CMK (cell line): ENCODE measurements at regions not wholly inside any gene's neighbourhood (a gene's known extent, or its start where the extent isn't known, plus 50 kb on each side); places are given as distances from the start of the nearest gene placed in this dataset.
"Not testable (repeated sequence)": the region's sequence is repeated elsewhere in the genome, so short reads cannot be mapped to it uniquely, and the experiment has no call there.

Experiments used
- DNase-seq: peaks from one replicate; pipeline ENCODE4 v3.0.0-alpha.2; 2010; ENCODE audit warnings: low read depth

DNA sequence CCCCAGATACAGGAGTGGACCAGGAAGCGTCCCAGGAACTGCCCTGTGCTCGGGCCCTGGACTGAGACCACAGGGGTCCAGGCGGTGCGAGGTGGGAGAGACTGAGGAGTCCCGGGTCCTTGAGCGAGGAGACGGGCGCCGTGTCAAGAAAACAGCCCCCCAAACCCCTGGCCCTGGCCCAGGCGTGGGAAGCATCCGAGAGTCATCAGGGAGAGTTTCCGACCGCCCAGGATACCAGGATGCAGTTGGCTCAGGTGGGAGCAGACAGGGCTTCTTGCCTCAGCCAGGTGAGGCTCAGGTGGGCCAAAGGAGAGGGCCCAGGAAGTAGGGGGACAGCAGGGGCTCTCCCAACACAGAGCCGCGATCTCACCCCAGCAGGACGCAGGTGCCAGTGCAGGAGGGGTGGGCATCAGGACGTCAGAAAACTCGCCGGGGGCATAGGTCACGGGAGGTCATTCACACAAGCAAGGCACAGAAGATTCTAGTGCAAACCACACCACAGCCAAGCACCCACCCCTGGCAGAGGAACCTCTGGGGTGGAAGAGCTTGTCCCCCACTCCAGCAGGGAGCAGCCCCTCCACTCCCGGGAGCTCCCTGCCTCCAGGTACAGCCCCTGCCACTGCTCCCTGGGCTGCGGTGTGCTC lies 102.5 kb upstream of the EIF5 start:
- DNase-seq = no peak

- no peak for DNase-seq
Measured at GRCh38 chr14:103232031-103232808, 101.8 kb upstream of the EIF5 start.

DNA sequence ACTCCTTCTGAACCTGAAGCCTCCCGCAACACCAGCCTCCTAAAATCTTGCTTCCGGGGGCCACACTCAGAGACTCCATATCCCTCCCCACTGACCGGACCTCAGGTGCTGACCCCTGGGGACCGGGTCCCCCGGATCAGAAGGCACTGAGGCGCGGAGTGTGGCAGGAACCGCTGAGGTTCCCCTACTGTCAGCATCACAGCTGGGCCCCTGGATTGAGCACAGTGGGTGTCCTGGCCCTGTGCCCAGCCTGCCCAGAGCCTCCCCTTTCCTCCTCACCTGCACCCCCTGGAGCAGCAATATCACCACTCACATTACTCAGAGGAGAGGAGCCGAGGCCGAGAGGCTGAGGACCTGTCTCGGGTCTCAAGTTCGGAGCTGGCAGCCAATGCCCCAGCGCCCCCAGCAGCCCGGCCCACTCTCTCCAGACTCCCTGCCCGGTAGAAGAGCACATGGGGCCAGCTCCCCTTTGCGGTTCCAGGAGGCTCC lies 101.2 kb upstream of the EIF5 start:
- DNase-seq = no peak

- DNase-seq = no peak
Measured at GRCh38 chr14:103233328-103233727, 100.7 kb upstream of the EIF5 start.

DNA sequence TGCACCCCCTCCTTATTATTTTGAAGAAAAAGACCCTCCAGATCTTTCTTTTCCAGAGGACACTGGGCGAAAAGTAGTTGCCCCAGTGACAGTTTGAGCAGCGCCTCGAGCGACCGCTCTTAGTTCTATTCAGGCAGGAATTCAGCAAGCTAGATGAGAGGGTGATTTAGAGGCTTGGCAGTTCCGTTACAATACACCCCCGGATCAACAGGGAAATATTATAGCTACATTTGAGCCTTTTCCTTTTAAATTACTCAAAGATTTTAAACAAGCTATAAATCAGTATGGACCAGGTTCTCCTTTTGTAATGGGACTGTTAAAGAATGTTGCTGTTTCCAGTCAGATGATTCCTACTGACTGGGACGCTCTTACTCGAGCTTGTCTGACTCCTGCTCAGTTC lies 99.2 kb upstream of the EIF5 start:
- not testable (repeated sequence) for DNase-seq

DNA sequence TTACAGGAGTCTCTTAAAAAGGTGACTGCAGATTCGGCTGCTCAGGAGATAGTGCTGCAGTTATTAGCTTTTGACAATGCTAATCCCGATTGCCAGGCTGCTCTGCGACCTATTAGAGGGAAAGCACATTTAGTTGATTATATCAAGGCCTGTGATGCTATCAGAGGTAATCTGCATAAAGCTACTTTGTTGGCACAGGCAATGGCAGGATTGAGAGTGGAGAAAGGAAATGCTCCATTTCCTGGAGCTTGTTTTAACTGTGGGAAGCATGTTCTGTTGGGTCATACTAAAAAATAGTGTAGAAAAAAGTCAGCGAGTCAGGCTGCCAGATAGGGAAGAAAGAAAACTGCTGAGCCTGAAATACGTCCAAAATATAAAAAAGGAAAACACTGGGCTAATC lies 98.5 kb upstream of the EIF5 start:
- not testable (repeated sequence) for DNase-seq

GRCh38 chr14:103239751-103240150 lies 94.3 kb upstream of the EIF5 start:
- no peak for DNase-seq

GRCh38 chr14:103241531-103241930 lies 92.5 kb upstream of the EIF5 start:
- DNase-seq = no peak

DNA sequence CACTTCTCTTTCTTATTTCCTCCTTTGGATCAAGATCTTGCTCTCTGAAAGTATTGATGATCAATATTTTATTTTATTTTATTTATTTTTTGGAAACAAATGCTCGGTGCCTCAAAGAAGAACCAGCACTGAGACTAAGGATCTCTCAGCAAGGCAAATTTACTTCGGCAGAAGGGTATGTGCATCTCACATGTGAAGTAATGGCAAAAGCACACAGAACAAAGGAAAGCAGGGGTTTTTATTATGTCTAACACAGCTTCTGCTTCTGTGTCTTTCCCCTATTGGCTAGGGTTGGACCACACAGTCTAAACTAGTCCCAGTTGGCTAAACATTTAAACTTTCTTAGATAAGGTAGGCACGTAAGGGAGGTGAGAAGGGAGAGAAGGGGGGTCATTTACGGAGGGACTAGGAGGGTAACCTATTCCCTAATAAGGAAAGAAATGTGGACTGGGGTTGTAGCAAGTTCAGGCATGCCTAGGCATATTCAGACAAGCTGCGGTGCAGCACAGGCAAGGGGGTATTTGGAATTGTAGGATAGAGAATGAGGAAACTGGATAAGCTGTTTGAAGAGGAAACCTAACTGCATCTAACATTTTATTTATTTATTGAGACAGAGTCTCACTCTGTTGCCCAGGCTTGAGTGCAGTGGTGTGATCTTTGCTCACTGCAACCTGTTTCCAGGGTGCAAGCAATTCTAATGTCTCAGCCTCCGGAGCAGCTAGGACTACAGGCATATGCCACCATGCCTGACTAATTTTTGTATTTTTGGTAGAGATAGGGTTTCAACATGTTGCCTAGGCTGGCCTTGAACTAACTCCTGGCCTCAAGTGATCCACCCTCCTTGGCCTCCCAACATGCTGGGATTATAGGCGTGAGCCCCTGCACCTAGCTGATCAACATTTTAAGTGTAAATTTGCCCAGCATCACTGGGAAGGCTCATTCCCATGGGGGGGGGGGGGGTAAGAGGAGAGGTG lies 90.0 kb upstream of the EIF5 start:
- no peak for DNase-seq

DNA sequence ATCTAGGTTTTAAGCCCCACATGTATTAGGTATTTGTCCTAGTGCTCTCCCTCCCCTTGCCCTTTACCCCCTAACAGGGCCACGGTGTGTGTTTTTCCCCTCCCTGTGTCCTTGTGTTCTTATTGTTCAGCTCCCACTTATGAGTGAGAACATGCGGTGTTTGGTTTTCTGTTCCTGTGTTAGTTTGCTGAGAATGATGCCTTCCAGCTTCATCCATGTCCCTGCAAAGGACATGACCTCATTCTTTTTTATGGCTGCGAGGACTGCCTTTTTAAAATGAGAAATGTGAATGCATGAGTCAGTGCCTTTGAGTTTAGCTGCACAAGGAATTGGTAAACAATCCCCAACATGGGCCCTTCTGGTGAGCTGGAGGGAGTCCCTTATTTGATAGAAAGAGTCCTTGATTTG lies 88.4 kb upstream of the EIF5 start:
- DNase-seq = not testable (repeated sequence)

GRCh38 chr14:103246070-103246469 lies 88.0 kb upstream of the EIF5 start:
- DNase-seq = no peak

- DNase-seq = no peak
Measured at GRCh38 chr14:103247169-103247606, 86.8 kb upstream of the EIF5 start.

GRCh38 chr14:103250181-103250580 lies 83.9 kb upstream of the EIF5 start:
- DNase-seq = no peak

- DNase-seq = no peak
Measured at GRCh38 chr14:103250874-103251273, 83.2 kb upstream of the EIF5 start.

DNA sequence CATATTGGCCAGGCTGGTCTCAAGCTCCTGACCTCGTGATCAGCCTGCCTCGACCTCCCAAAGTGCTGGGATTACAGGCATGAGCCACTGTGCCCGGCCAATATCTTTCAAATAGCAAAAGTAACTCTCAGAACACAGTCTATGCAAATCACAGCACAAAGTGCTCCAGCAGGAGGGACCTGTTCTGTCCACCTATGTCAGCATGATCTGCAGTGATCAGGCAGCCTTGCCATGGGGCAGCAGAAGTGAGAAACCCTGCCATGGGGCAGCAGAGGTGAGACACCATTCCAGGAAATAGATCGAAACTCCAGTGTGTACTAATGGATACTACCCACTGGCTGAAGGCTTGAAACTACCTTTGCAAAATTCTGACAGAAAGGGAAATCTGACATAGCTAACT lies 78.5 kb upstream of the EIF5 start:
- DNase-seq = no peak

- no peak for DNase-seq
Measured at GRCh38 chr14:103256406-103256805, 77.6 kb upstream of the EIF5 start.

DNA sequence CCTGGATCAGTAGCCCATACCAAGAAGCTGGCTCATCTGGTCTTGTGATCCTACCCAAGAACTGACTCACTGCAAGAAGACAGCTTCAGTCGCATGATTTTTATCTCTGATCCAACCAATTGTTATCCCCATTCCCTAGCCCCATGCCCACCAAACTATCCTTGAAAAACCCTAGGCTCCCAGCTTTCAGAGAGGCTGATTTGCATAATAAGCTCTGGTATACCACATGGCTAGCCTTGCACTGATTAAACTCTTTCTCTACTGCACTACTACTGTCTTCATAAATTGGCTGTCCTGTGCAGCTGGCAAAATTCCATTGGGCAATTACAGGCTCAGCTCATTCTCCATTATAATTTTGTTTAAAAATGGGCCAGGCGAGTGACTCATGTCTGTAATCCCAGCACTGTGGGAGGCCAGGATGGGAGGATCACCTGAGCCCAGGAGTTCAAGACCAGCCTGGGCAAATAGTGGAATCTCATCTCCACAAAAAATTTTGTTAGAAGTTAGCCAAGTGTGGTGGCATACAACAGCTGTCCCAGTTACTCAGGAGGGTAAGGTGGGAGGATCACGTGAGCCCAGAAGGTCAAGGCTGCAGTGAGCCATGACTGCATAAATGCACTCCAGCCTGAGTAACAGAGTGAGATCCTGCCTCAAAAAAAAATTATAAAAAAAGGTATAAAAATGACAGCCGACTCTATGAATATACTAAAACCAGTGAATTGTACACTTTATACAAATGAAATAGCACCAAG lies 76.7 kb upstream of the EIF5 start:
- DNase-seq = no peak

DNA sequence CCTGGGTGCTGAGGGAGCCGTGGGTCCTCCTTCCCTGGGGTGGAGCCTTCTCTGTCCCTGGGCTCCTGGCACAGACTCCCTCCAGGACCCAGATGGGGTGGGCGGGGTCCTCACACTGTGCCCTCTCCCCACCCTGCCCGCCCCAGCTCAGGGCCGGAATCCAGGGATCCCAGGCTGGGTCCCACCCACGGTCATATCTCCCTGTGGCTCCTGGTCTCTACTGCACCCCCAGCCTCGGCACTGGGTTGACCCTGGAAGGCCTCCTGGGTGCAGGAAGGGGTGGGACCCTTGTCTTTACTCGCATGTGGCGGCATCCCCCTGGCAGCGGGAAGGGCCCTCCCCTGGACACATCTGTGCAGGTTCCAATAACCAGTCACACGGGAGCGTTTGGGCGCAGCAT lies 75.8 kb upstream of the EIF5 start:
- no peak for DNase-seq

GRCh38 chr14:103259184-103259583 lies 74.9 kb upstream of the EIF5 start:
- DNase-seq = no peak

DNA sequence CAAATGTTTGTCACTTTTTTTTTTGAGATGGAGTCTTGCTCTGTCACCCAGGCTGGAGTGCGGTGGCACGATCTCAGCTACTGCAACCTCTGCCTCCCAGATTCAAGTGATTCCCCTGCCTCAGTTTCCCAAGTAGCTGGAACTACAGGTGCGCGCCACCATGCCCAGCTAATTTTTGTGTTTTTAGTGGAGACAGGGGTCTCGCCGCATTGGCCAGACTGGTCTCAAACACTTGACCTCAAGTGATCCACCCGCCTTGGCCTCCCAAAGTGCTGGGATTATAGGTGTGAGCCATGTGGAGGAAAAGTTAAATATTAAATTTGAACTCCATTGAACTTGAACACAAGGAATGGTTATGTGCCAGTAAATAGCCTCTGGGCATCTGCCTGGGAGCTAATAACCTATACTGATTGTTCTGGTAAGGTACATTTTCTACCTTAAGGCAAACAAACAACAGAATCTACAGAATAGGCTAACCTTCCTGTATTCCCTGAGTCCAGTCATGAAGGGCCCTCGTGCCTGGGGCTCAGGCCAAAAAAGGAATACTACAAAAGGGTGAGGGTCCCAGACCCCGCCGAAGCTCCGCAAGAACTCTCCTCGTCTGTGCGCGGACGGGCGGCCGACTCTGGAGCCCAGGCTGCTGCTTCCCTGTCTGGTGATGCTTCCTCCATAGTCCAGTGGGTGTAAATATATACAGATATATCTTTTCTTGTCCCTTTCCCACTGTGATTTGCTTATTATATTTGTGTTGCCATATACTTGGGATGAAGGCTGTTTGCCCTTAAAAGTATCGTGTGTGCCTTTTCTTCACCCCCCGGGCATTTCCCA lies 74.0 kb upstream of the EIF5 start:
- DNase-seq = no peak

DNA sequence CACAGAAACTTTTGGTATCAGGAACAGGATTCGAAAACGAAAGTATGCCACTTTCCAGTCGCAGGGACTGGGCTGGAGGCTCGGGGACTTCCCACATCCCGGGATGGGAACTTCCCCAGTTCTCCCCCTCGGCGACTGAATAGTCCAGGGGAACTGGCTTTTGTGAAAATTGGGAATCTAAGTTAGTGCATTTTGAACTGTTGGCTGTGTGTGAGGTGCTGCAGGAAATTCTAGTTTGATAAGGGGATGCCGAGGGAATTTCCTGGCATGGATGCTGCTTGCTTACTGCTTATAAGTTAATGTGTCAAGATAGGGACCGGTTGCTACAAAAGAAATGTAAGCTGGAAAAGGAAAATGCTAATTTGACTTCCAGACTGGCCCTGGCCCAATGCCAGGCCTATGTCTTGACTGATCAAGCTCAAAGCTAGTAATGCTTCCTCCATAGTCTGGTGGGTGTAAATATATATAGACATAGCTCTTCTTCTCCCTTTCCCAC lies 73.4 kb upstream of the EIF5 start:
- no peak for DNase-seq
